Prostate gland (tissue), 2 donors: ENCODE measurements at regions not wholly inside any gene's neighbourhood (a gene's known extent, or its start where the extent isn't known, plus 50 kb on each side); places are given as distances from the start of the nearest gene placed in this dataset.

Source experiments
- DNase-seq: peaks from one replicate; pipeline ENCODE4 v3.0.0-alpha.2; 2019; ENCODE audit warnings: low spot score
- H3K27ac ChIP-seq, 2 donors: fragments of 200-600 bp; sonication (generic); 2 replicates each; pipeline ENCODE4 v1.5.1; 2017 to 2019
- H3K27me3 ChIP-seq: fragments of 200-600 bp; sonication (generic); replicated peaks from 2 replicates; pipeline ENCODE4 v1.5.1; 2019; ENCODE audit not compliant: insufficient read depth
- H3K36me3 ChIP-seq, 2 donors: fragments of 200-600 bp; sonication (generic); 1 replicate in 1 of 2; 2 replicates in 1 of 2; pipeline versions ENCODE4 v1.5.1 to v1.8.1; 2017 to 2019
- H3K4me1 ChIP-seq: fragments of 200-600 bp; sonication (generic); replicated peaks from 2 replicates; pipeline ENCODE4 v1.5.1; 2019
- H3K4me3 ChIP-seq, 2 donors: fragments of 200-600 bp; sonication (generic); 2 replicates each; pipeline ENCODE4 v1.5.1; 2017 to 2019
- H3K9me3 ChIP-seq: fragments of 200-600 bp; sonication (generic); 2 replicates; pipeline ENCODE4 v1.5.1; 2017
- CTCF ChIP-seq, 4 experiments: fragments of 200-600 bp in 2 of 4; fragments of 450-650 bp in 2 of 4; sonication (generic) in 2 of 4; IDR thresholded peaks; 1 replicate in 3 of 4; 2 replicates in 1 of 4; pipeline ENCODE4 v1.5.1; 2016 to 2019; ENCODE audit warnings: antibody characterized with exemption in 4 of 4, mild to moderate bottlenecking in 2 of 4, moderate library complexity in 2 of 4
- POLR2A ChIP-seq: fragments of 450-650 bp; IDR thresholded peaks from one replicate; pipeline ENCODE4 v1.6.1; 2016; ENCODE audit warnings: antibody characterized with exemption, mild to moderate bottlenecking
- POLR2AphosphoS5 ChIP-seq: sonication (generic); formaldehyde crosslinking; IDR thresholded peaks from one replicate; pipeline ENCODE4 v1.6.1; 2017; ENCODE audit warnings: antibody characterized with exemption
- WGBS: methylation state at CpG from one replicate; pipeline ENCODE4 v1.1.5; 2018; 5-methylcytosine and 5-hydroxymethylcytosine counted together
- intact Hi-C: fragments of 100-400 bp; cut with DNase I; formaldehyde crosslinking; loops from one replicate; pipeline ENCODE4 v1.14.2; 2022

GRCh38 chr10:2895594-2896196 is 171.7 kb upstream of the PFKP start:
- WGBS: 79% methylated on average over 22 of the region's 22 CpGs

GRCh38 chr10:2893991-2894390 is 173.4 kb upstream of the PFKP start:
- intact Hi-C loops: no loop called here
- no peaks in the 10 kb centered on the region for H3K36me3 ChIP-seq
- 93% methylated on average over 16 of the region's 16 CpGs for WGBS
- no peaks in the 10 kb centered on the region for H3K9me3 ChIP-seq
- H3K27me3 ChIP-seq: no peaks in the 10 kb centered on the region
- no peak for TF ChIP-seq POLR2A
- TF ChIP-seq CTCF (IDR thresholded peaks at IDR 0.05): no peak
- no peak for TF ChIP-seq POLR2AphosphoS5
- no peak overlapping the region for H3K4me3 ChIP-seq
- H3K4me1 ChIP-seq: no peaks in the 10 kb centered on the region
- DNase-seq: no peak
- H3K27ac ChIP-seq: no peak overlapping the region

More at GRCh38 chr10:2895594-2896196, 171.7 kb upstream of the PFKP start:
- TF ChIP-seq POLR2AphosphoS5: no peak
- TF ChIP-seq CTCF (IDR thresholded peaks at IDR 0.05): no peak
- TF ChIP-seq POLR2A: no peak
- Histone ChIP-seq H3K27ac (no peak overlapping the region), H3K9me3 (no peaks in the 10 kb centered on the region), H3K27me3 (no peaks in the 10 kb centered on the region), H3K4me3 (no peak overlapping the region), H3K36me3 (no peaks in the 10 kb centered on the region), H3K4me1 (no peaks in the 10 kb centered on the region)
- no peak for DNase-seq
- intact Hi-C loops: no loop called here

GRCh38 chr10:2893158-2893845 is 174.0 kb upstream of the PFKP start:
- Histone ChIP-seq H3K4me3 (no peak overlapping the region), H3K4me1 (no peaks in the 10 kb centered on the region), H3K36me3 (no peaks in the 10 kb centered on the region), H3K9me3 (no peaks in the 10 kb centered on the region), H3K27me3 (no peaks in the 10 kb centered on the region), H3K27ac (no peak overlapping the region)
- DNase-seq: no peak
- intact Hi-C loops: no loop called here
- TF ChIP-seq POLR2A: no peak
- TF ChIP-seq CTCF (IDR thresholded peaks at IDR 0.05): no peak
- TF ChIP-seq POLR2AphosphoS5: no peak
- WGBS: 86% methylated on average over 21 of the region's 21 CpGs

DNA sequence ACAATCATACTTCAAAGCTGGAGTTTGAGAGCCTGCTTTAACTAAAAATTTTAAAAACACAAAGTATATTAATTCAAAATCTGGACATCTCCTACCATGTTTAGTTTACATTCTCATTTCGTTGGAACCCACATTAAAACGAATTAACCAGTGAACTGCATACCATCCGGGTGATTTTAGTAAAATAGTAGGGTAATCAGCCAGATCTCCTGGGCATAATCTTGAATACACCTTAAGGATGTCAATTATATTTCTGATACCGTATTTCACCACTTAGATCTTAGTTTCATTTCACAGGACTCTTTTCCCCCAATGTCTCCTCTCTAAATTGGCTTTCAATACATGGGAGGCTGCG is 175.6 kb upstream of the PFKP start:
- no peak overlapping the region for H3K4me3 ChIP-seq
- TF ChIP-seq POLR2AphosphoS5 (no peak), POLR2A (no peak), CTCF (IDR thresholded peaks at IDR 0.05) (no peak)
- no peaks in the 10 kb centered on the region for H3K4me1 ChIP-seq
- DNase-seq: no peak
- H3K27ac ChIP-seq: no peak overlapping the region
- 69% methylated on average over 5 of the region's 5 CpGs for WGBS
- H3K36me3 ChIP-seq: no peaks in the 10 kb centered on the region
- intact Hi-C loops: no loop called here
- no peaks in the 10 kb centered on the region for H3K9me3 ChIP-seq
- H3K27me3 ChIP-seq: peaks cover under 1% of the 10 kb centered on the region
